ENCODE measurements at regions not wholly inside any gene's neighbourhood (a gene's known extent, or its start where the extent isn't known, plus 50 kb on each side); places are given as distances from the start of the nearest gene placed in this dataset.

DNA sequence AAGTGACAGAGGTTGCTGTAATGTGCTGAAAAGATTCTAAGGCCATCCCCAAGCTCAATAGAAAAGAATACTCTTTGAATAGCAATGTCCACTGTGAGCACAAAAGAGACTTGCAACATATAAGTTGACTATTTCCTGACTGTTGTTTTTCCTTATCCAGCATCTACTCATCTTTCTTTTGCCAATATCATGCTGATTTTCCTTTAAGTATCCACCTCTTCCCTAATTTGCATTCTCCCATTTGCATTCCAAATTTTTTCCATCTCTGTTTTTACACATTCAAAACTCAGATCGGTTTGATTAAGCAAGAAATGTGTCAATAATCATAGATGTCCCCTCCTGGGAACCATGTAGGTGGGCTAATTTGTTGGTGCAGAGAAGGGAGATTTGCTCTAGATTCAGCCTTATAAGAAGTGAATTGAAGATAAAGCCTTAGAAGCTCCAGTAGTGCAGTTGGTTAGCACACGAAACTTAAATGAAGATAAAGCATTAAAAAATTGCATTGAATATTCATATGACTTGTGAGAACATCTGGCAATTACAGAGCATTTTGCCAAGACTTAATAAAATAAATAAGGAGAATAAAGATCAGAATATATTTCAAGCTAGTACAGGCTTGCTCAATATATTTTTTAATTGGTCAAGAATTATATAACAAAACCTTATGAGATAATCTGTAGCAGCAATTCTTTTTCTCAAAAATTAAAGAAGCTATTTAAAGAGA is 267.6 kb downstream of the TMEM167A start:
- TF ChIP-seq, protein P1, sequence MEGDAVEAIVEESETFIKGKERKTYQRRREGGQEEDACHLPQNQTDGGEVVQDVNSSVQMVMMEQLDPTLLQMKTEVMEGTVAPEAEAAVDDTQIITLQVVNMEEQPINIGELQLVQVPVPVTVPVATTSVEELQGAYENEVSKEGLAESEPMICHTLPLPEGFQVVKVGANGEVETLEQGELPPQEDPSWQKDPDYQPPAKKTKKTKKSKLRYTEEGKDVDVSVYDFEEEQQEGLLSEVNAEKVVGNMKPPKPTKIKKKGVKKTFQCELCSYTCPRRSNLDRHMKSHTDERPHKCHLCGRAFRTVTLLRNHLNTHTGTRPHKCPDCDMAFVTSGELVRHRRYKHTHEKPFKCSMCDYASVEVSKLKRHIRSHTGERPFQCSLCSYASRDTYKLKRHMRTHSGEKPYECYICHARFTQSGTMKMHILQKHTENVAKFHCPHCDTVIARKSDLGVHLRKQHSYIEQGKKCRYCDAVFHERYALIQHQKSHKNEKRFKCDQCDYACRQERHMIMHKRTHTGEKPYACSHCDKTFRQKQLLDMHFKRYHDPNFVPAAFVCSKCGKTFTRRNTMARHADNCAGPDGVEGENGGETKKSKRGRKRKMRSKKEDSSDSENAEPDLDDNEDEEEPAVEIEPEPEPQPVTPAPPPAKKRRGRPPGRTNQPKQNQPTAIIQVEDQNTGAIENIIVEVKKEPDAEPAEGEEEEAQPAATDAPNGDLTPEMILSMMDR (IDR thresholded peaks at IDR 0.05; ENCODE audit: low read length, missing control alignments): no peak
- no peak for DNase-seq (ENCODE audit: low read depth)
- no peak overlapping the region for H3K4me3 ChIP-seq (replicated peaks; ENCODE audit: low read depth, low read length)

DNA sequence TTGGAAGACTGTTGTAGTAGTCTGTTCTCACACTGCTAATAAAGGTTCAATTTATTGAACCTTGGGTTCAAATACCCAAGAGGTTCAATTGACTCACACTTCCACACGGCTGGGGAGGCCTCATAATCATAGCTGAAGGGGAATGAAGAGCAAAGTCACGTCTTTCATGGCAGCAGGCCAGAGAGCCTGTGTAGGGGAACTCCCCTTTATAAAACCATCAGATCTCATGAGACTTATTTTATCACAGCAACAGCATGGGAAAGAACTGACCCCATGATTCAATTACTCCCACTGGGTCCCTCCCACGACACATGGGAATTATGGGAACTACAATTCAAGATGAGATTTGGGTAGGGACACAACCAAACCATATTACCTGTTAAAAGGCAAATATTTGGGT is 268.2 kb downstream of the TMEM167A start:
- H3K4me3 ChIP-seq (replicated peaks; ENCODE audit: low read depth, low read length): no peak overlapping the region
- TF ChIP-seq, protein P1 (IDR thresholded peaks at IDR 0.05; ENCODE audit: low read length, missing control alignments): no peak
- peak; percentile 34 for DNase-seq (ENCODE audit: low read depth)

DNA sequence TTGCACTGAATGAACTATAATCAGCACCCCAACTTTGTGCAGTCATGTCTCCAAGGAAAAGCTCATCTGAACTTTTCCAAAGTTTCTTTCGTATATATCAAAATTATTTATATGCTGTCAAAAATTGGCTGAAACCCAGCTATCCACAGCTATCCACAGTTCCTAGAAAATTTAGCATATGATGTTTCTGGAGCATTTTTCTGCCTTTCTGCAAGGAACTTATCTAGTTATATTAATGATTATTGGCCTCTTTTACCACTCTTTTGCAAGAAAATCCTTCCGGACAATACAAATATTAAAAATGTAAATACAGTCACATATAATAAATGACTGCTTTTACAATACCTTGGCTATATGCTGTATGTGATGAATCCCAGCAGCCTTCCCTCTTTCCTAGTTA is 270.2 kb downstream of the TMEM167A start:
- no peak overlapping the region for H3K4me3 ChIP-seq (replicated peaks; ENCODE audit: low read depth, low read length)
- TF ChIP-seq, protein P1 (IDR thresholded peaks at IDR 0.05; ENCODE audit: low read length, missing control alignments): no peak
- DNase-seq (ENCODE audit: low read depth): no peak

DNA sequence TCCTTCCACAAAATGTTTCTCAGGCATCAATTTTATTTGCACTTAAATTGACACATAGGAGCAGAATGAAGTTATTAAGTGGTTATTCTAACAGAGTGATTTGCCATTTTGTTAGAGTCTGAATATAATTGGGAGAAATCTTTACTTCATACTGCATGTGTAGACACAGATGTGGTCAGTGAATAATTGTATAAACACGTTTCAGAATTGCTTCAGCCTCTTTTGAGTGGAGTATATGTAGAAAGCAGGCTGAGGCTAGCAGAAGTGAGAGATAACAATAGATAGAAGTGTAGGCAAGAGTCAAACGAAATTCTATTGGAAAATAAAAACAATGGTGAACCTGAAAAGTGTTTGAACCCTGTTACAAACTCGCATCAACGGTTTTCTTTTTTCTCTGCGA is 270.7 kb downstream of the TMEM167A start:
- TF ChIP-seq, protein P1 (IDR thresholded peaks at IDR 0.05; ENCODE audit: low read length, missing control alignments): no peak
- peak; percentile 39 for DNase-seq (ENCODE audit: low read depth)

DNA sequence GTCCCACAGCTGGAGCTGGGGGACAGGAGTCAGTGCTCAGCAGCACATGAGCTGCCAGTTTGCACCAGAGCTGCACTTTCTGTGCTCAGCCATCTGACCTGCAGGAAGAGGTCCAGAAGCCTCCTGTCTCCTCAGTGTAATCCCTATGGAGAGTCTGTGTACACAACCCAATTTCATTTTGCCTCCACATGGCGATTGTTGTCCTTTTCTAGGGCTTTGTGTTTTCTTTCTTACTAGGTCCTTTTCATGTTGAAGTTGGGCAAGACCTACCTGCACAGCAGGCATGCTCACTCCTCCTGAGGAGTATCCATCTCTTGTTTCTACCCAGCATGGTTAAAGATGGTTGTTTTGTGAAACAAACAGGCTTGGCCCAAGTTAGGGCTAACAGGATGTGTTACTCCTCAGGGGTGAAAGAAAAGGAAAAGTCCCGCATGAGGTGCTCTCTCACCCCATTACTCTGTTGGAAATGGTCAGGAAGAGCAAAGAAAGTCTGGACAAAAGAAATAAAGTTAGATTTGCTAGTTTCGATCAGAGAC is 273.0 kb downstream of the TMEM167A start:
- no peak for DNase-seq (ENCODE audit: low read depth)
- no peak overlapping the region for H3K4me3 ChIP-seq (replicated peaks; ENCODE audit: low read depth, low read length)
- TF ChIP-seq, protein P1 (IDR thresholded peaks at IDR 0.05; ENCODE audit: low read length, missing control alignments): no peak

More for the DNA sequence above, 270.7 kb downstream of the TMEM167A start:
- H3K4me3 ChIP-seq (replicated peaks; ENCODE audit: low read depth, low read length): no peak overlapping the region

DNA sequence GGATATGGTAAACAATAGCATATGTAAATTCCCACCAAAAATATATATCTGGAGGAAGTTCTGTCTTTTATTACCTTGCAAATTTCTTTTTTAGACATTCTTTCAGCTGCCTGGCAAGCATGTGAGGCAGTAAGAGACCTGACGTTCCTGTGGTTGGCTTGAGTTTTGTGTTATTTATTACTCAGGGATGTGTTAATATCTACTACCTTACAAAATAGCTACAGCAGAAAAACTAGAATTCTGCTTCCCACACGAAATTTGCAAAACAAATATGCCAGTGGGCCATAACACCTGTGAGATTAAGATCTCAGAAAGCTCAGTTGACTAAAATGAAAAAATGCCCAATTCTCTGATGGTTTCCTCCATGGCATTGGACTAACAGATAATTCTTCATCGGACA is 274.2 kb downstream of the TMEM167A start:
- TF ChIP-seq, protein P1 (IDR thresholded peaks at IDR 0.05; ENCODE audit: low read length, missing control alignments): no peak
- no peak for DNase-seq (ENCODE audit: low read depth)
- no peak overlapping the region for H3K4me3 ChIP-seq (replicated peaks; ENCODE audit: low read depth, low read length)

DNA sequence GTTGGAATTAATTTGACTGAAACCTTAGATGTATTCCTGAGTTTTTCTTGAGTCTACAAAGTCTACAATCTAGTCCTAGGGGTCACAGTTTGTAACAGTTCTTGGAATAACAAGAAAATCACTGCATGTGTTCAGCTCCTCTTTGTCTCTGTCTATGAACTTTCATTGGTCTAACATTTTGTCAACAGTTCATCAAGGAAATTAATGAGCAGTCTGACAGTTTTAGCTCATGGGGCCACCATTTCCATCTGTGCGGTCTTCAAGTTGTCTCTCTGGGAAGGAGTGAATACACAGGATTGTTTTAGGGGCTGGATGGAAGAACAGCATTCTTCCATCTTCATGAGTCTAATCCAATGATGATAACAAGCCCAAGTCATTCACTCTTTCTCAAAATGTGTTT is 276.4 kb downstream of the TMEM167A start:
- DNase-seq (ENCODE audit: low read depth): no peak
- no peak overlapping the region for H3K4me3 ChIP-seq (replicated peaks; ENCODE audit: low read depth, low read length)
- TF ChIP-seq, protein P1 (IDR thresholded peaks at IDR 0.05; ENCODE audit: low read length, missing control alignments): no peak
